CD1c-positive myeloid dendritic cell (primary cell): ENCODE measurements at regions not wholly inside any gene's neighbourhood (a gene's known extent, or its start where the extent isn't known, plus 50 kb on each side); places are given as distances from the start of the nearest gene placed in this dataset.

Experiments
- DNase-seq: peaks from one replicate; pipeline ENCODE4 v3.0.0-alpha.2; 2016; ENCODE audit errors: extremely low spot score

- no peak for DNase-seq
Observed at GRCh38 chr2:2848621-2849333, 517.7 kb upstream of the MYT1L start.

- no peak for DNase-seq
Observed at GRCh38 chr2:2848198-2848597, 517.1 kb upstream of the MYT1L start.

GRCh38 chr2:2847209-2847676 is 516.2 kb upstream of the MYT1L start:
- DNase-seq = no peak

- DNase-seq = no peak
Observed at GRCh38 chr2:2846332-2847208, 515.5 kb upstream of the MYT1L start.

- no peak for DNase-seq
Observed at GRCh38 chr2:2845806-2846315, 514.8 kb upstream of the MYT1L start.

GRCh38 chr2:2845267-2845666 is 514.2 kb upstream of the MYT1L start:
- DNase-seq = no peak

- DNase-seq = no peak
Observed at GRCh38 chr2:2843969-2844548, 513.0 kb upstream of the MYT1L start.

GRCh38 chr2:2842466-2842865 is 511.4 kb upstream of the MYT1L start:
- DNase-seq = no peak

- no peak for DNase-seq
Observed at GRCh38 chr2:2840681-2841300, 509.7 kb upstream of the MYT1L start.

GRCh38 chr2:2839782-2840531 is 508.9 kb upstream of the MYT1L start:
- no peak for DNase-seq

GRCh38 chr2:2839393-2839781 is 508.3 kb upstream of the MYT1L start:
- no peak for DNase-seq

- DNase-seq = no peak
Observed at GRCh38 chr2:2838548-2838845, 507.4 kb upstream of the MYT1L start.

- no peak for DNase-seq
Observed at GRCh38 chr2:2837746-2838547, 506.9 kb upstream of the MYT1L start.

- no peak for DNase-seq
Observed at GRCh38 chr2:2836343-2837070, 505.4 kb upstream of the MYT1L start.

- no peak for DNase-seq
Observed at GRCh38 chr2:2834516-2835254, 503.6 kb upstream of the MYT1L start.

GRCh38 chr2:2834105-2834504 is 503.0 kb upstream of the MYT1L start:
- no peak for DNase-seq

- no peak for DNase-seq
Observed at GRCh38 chr2:2832657-2833056, 501.6 kb upstream of the MYT1L start.

GRCh38 chr2:2831633-2832032 is 500.6 kb upstream of the MYT1L start:
- no peak for DNase-seq

GRCh38 chr2:2830576-2830975 is 499.5 kb upstream of the MYT1L start:
- DNase-seq = no peak
